OCI-M1 (cell line): ENCODE measurements at regions not wholly inside any gene's neighbourhood (a gene's known extent, or its start where the extent isn't known, plus 50 kb on each side); places are given as distances from the start of the nearest gene placed in this dataset.
"Not testable (repeated sequence)": the region's sequence is repeated elsewhere in the genome, so short reads cannot be mapped to it uniquely, and the experiment has no call there.

Experiments used
- DNase-seq: peaks from one replicate; lab custom pipeline; 2025; lab: John Stamatoyannopoulos, UW

DNA sequence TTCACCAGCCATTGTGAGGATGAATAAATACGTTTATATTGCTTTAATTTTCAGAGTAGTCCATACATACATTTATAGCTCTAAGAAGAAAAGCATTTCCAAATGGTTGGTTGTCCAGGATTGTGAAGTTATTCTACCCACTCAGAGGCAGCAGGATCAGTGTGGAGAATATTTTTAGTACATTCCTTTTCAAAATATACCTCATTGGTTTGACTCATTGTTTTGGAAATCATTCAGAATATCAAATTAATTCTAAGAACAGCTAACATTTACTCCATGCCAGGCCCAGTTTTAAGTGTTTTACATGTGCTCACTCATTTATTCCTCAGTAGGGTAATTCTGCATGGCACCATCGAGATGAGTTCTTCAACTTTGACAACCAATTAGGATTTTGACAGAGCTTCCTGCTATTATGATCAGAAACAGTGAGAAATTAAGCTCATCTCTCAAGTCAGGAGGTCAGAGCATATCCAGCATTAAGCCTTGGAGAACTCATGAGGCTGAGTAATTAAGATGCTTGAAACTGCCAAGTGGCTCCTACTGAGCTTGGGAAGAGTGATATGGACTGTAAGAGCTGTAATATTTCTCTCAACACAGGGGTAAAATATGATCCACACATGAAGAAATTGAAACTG lies 153.3 kb upstream of the CLEC14A start:
- DNase-seq = no peak

DNA sequence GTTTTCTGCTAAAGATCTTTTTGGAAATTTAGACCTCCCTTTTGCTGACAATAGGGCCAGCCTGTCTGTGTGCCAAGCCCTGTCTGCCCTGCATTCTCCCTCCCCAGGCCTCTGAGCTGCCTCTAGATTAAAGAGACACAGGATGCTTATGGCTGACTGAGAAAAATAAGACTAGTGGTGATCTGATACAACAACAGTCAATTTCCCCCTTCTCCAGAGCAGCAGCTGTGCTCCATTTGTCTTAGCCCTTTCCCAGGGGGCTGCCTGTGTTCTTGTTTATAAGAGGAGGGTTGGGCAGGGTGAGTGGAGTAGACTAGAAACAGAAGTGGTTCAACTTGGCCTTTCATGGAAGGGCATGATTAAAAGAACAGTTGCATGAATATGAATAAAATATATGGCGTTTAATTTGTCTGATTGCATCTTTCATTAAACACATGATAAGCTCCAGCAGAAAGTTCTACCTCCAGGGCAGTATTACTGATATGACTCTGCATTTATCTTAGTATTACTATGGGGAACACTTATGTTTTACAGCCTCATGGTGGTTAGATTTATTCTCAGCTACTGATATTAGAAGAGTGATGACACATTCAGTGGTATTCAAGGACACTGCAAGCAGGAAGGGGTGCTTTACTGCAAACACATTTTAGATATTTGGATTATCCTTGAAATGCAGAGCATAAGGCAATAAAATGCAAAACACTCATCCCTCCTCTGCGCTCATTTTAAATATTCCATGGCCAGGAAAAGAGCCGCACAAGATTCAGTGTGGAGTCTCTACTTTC lies 150.2 kb upstream of the CLEC14A start:
- DNase-seq = no peak

DNA sequence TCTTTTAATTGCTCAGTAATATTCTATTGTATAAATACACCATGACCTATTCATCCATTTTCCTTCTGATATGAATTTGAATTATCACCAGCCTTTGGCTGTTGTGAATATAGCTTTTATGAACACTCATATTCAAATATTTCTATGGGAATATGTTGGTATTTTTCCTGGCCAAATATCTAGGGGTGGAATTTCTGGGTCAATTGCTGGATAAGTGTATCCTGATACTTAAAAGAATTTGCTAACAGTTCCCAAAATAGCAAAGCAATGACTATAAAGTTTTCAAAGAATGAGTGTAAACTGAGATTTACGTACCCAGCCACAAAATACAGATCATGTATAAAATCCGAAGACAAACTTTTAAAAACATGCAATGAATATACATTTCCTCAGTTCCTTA lies 148.7 kb upstream of the CLEC14A start:
- no peak for DNase-seq

DNA sequence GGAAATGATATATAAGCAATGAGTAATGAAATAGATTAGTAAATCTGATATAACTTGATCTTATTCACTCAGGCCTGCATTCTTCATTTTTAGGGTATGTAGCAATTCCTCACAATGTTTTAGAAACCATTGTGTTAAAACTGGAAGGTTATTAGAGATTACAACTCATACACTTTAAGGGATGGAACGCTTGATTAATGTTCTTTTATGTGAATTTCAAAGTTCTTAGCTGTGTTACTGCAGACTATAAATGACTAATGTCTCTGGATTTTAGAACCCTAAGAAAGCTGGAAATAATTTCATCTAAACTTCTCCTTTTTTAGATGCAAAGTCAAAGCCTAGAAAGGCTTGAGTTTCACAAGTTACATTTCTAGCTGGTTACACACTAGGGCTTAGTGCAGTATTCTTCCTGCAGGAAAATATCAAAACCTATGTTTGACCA lies 148.2 kb upstream of the CLEC14A start:
- DNase-seq = no peak

GRCh38 chr14:38400751-38401150 lies 144.9 kb upstream of the CLEC14A start:
- DNase-seq = no peak

DNA sequence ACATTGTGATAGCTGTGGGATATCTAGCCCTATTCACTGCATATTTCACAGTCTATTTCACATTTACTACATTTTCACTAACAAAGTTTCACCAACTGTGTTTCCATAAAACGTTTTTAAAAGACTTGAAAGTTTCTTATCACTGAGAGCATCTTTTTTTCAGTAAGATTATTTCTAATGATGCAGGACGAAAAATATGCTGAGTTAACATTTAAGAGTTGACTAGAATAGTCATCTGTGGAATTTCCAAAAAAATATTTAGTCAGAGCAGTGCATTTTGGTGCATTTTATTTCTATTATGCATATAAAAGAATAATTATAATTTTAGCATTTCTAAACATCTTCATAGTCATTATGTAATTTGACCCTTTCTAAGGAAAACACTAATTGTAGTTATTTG lies 143.8 kb upstream of the CLEC14A start:
- DNase-seq = no peak

DNA sequence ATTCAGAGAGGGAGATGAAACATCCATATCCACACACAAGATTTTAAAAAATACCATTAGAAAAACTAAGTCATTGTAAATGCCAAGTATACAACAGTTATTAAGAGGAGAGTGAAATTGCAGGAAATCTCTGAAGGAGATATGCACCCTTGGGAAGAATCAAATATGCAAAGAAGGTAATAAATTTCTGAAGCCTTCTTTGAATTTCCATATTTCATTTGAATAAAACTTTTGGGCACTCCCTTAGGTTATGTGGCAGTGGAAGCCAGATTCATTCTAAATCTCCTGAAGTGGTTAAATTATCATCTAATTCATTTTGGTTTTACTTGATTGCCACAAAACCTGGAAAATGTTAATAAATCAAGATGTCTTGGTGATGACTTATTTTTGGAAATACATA lies 138.9 kb upstream of the CLEC14A start:
- DNase-seq = no peak

GRCh38 chr14:38394064-38394463 lies 138.2 kb upstream of the CLEC14A start:
- DNase-seq = no peak

DNA sequence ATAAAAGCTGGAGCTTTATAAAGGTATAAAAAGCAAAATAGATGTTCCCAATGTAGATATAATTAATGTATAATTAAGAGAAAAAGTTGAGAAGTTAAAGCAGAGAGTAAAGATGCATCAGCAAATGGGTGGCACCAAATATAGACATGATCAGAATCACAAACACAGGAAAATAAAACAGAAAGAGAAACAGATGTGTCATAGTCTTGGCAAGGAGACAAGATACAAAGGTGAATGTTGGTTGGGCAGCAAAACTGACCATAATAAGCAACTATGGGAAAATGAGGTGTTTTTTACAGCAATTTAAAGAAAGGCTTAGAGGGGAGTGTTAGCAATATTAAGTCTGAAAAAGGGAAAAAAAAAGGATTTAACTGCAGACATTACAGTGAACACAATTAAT lies 135.4 kb upstream of the CLEC14A start:
- DNase-seq = peak; percentile 29

- no peak for DNase-seq
Measured at GRCh38 chr14:38389681-38390080, 133.8 kb upstream of the CLEC14A start.

DNA sequence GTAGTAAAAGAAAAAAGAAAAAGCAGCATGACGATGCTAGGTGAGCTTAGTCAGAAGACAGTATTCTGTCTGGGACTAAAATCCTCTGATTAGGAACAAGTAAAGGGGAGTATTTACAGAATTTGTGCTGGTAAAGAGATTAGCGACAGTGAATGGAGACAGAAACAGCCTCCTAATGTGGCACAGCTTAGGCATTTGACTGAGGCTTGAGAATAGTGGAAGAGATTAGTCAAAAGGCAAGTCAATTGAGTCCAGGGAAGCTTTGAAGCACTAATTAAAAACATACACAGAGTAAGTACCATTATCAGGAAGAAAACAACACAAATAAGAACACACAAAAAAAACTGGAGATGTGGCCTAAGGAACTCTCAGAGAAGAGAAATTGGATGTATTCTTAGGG lies 131.9 kb upstream of the CLEC14A start:
- no peak for DNase-seq

GRCh38 chr14:38385836-38386235 lies 129.9 kb upstream of the CLEC14A start:
- no peak for DNase-seq

DNA sequence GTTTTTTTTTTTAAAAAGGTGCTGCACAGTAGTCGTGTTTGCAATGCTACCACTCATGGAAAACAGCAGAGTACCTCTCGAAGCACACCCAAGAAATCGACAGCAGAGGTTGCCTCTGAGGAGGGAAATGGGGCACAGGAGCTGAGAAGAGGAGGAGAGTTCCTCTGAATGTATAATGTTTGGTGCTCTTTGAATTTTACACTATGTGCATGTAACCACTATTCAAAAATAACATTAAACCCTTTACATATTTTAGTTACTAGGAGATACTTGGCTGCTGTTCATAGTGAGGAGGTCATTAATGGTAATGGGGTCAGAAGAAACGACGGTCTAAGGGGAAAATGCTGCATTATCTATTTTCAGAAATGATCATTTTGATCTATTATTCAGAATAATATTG lies 129.4 kb upstream of the CLEC14A start:
- no peak for DNase-seq

DNA sequence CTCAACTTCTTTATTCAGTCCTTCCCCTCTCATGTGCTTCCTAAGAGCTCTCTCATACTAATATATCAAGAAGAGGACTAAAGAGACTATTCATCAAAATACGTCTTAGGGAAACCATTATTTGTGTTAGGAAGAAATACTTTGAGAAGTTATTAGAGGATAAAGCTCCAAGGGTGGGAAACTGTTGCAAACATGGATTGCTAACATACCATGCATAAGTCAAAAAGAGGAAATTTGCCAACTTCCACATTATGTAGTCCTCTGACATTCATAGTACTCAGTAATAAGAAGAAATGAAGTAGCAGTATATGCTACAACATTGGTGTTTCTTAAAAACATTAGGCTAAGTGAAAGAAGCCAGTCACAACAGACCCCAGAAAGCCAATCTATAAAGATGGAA lies 128.8 kb upstream of the CLEC14A start:
- no peak for DNase-seq

GRCh38 chr14:38367922-38368321 lies 112.0 kb upstream of the CLEC14A start:
- peak; percentile 9 for DNase-seq

- DNase-seq = no peak
Measured at GRCh38 chr14:38366374-38366773, 110.5 kb upstream of the CLEC14A start.

DNA sequence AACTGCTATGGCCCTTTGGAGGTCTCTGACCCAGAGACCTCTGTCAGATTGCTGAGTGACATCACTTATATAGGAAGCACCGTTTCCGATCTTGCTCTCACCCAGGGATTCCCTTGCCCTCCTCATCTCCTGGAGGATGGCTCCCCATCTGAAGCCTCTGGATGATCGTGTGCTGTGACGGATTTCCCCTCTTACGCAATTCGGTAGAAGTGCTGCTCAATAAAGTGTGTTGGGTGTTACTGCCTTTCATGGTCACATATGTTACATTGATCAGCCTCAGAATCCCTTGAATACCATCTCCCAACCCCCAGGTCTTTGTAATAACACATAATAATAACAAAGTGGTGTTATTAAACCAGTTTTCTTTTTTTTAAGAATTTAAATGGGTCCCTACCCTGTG lies 107.3 kb upstream of the CLEC14A start:
- no peak for DNase-seq

GRCh38 chr14:38357557-38357956 lies 101.7 kb upstream of the CLEC14A start:
- peak; percentile 1 for DNase-seq

GRCh38 chr14:38355473-38355872 lies 99.6 kb upstream of the CLEC14A start:
- DNase-seq = not testable (repeated sequence)

- no peak for DNase-seq
Measured at GRCh38 chr14:38350102-38350501, 94.2 kb upstream of the CLEC14A start.

DNA sequence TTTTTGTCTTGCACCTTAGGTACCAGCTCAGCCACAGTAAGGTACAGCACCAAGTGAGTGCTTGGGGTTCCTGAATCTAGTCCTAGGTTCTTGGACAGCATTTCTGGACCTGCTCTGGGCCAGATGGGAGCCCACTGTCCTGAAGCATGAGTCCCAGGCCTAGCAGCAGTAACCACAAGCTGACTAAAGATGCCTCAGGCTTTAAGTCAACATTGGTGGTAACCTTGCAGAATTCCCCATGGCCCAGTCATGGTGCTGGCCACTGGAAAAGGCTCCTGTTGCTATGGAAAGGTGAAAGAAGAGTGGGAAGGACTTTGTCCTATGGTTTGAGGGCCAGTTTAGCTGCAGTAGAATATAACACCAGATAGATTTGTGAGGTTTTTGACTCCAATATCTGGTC lies 86.9 kb upstream of the CLEC14A start:
- no peak for DNase-seq

GRCh38 chr14:38339696-38340095 lies 83.8 kb upstream of the CLEC14A start:
- no peak for DNase-seq

DNA sequence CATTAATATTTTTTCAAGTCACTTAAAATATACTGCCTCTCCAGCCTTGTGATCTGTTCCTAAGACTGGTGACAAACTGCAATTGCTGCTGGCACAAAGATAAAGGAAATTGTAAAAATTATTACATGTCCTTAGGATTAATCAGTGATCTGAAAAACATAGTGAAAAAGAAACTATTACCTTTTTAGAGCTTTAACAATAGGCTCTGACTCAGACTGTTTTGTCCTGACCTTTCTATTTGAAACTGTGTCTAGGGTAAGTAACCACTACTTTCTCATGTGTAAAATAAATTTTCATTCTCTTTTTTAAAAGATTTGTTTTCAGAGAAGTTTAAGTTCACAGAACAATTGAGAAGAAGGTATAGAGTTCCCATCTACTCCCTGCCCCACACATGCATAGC lies 80.4 kb upstream of the CLEC14A start:
- DNase-seq = no peak

GRCh38 chr14:38330275-38330674 lies 74.4 kb upstream of the CLEC14A start:
- no peak for DNase-seq
